HG02623 (cell line): ENCODE measurements at regions not wholly inside any gene's neighbourhood (a gene's known extent, or its start where the extent isn't known, plus 50 kb on each side); places are given as distances from the start of the nearest gene placed in this dataset.
"Not testable (repeated sequence)": the region's sequence is repeated elsewhere in the genome, so short reads cannot be mapped to it uniquely, and the experiment has no call there.

ENCODE experiments used
- ATAC-seq: cut with Tn5 transposase; IDR thresholded peaks from one replicate; pipeline ENCODE4 v1.9.1; 2021; ENCODE audit warnings: moderate library complexity; ENCODE audit not compliant: unreplicated experiment

GRCh38 chr9:126166291-126166690 is 160.3 kb upstream of the MVB12B start:
- ATAC-seq: no peak

- ATAC-seq: no peak
These were observed 159.8 kb upstream of the MVB12B start for GRCh38 chr9:126166866-126167265.

- no peak for ATAC-seq
These were observed 156.9 kb upstream of the MVB12B start for GRCh38 chr9:126169736-126170135.

GRCh38 chr9:126170286-126170823 is 156.3 kb upstream of the MVB12B start:
- no peak for ATAC-seq

GRCh38 chr9:126171641-126172040 is 155.0 kb upstream of the MVB12B start:
- no peak for ATAC-seq

GRCh38 chr9:126173401-126173800 is 153.2 kb upstream of the MVB12B start:
- ATAC-seq: no peak

- no peak for ATAC-seq
These were observed 152.7 kb upstream of the MVB12B start for GRCh38 chr9:126173929-126174328.

- ATAC-seq: no peak
These were observed 143.4 kb upstream of the MVB12B start for GRCh38 chr9:126183266-126183665.

- ATAC-seq: not testable (repeated sequence)
These were observed 135.6 kb upstream of the MVB12B start for GRCh38 chr9:126190994-126191393.

- ATAC-seq: no peak
These were observed 127.8 kb upstream of the MVB12B start for GRCh38 chr9:126198854-126199253.

GRCh38 chr9:126203313-126203712 is 123.3 kb upstream of the MVB12B start:
- ATAC-seq: no peak

GRCh38 chr9:126204197-126204596 is 122.4 kb upstream of the MVB12B start:
- no peak for ATAC-seq

GRCh38 chr9:126204708-126205225 is 121.9 kb upstream of the MVB12B start:
- ATAC-seq: no peak

GRCh38 chr9:126205265-126205664 is 121.4 kb upstream of the MVB12B start:
- no peak for ATAC-seq

GRCh38 chr9:126205845-126206498 is 120.7 kb upstream of the MVB12B start:
- no peak for ATAC-seq

GRCh38 chr9:126207256-126207655 is 119.4 kb upstream of the MVB12B start:
- ATAC-seq: no peak

GRCh38 chr9:126208216-126208758 is 118.3 kb upstream of the MVB12B start:
- no peak for ATAC-seq

GRCh38 chr9:126211441-126212074 is 115.1 kb upstream of the MVB12B start:
- no peak for ATAC-seq

- ATAC-seq: no peak
These were observed 111.1 kb upstream of the MVB12B start for GRCh38 chr9:126215486-126215885.

- no peak for ATAC-seq
These were observed 109.8 kb upstream of the MVB12B start for GRCh38 chr9:126216826-126217225.

GRCh38 chr9:126217250-126217653 is 109.4 kb upstream of the MVB12B start:
- ATAC-seq: no peak

GRCh38 chr9:126217797-126218196 is 108.8 kb upstream of the MVB12B start:
- no peak for ATAC-seq
